ENCODE measurements at regions not wholly inside any gene's neighbourhood (a gene's known extent, or its start where the extent isn't known, plus 50 kb on each side); places are given as distances from the start of the nearest gene placed in this dataset.

- no peak for DNase-seq
Measured at GRCh38 chr5:82835488-82835887, 241.7 kb downstream of the TMEM167A start.

GRCh38 chr5:82834151-82834550 lies 243.0 kb downstream of the TMEM167A start:
- no peak for DNase-seq

DNA sequence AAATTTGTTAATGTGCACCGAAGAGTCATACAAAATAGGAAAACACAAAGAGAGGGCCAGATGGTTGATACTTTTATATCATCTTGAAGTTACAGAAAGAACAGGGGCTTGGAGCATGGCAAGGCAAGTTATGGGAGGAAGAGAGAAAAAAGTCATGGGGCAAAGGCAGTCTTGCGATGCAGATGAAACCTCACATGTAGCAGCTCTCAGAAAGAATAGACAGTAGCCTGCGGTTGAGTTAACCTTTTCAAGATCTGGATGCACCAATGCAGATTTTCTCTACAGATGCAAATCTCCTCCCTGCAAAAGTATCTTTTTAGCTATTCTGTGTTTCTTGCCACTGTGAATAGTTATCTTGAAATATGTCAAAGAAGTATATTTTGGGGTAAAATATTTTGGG lies 243.9 kb downstream of the TMEM167A start:
- no peak for DNase-seq

DNA sequence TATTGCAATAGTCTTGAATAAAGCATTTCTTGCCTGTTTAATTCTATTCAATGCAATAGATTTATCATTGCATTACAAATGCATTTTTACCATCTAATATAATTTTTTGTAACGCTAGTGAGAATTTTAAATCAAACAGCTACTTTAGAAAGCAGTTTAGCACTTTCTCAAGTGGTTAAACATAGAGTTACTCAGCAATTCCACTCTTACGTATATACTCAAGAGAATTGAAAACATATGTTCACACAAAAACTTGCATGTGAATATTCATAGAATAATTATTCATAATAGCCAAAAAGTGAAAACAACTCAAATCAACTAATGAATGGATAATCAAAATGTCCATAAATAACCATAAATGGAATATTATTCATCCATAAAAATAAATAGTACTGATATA lies 244.7 kb downstream of the TMEM167A start:
- no peak for DNase-seq

GRCh38 chr5:82828211-82828610 lies 249.0 kb downstream of the TMEM167A start:
- no peak for DNase-seq

- DNase-seq, result no peak
Measured at GRCh38 chr5:82827651-82828050, 249.5 kb downstream of the TMEM167A start.

DNA sequence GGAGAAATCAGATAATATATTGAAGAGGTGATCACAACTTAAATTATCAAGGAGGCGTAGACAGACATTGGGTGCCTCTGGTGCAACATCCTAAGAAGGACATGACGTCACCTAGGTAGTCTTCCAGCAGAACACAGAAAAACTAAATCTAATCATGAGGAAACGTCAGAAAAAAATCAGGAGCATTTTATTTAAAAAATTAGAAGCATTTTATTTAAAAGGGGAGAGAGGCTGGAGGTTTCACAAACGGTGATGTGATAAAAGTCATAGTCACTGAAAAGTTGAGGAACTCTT lies 254.6 kb downstream of the TMEM167A start:
- no peak for DNase-seq

- DNase-seq, result no peak
Measured at GRCh38 chr5:82821846-82822633, 255.2 kb downstream of the TMEM167A start.

DNA sequence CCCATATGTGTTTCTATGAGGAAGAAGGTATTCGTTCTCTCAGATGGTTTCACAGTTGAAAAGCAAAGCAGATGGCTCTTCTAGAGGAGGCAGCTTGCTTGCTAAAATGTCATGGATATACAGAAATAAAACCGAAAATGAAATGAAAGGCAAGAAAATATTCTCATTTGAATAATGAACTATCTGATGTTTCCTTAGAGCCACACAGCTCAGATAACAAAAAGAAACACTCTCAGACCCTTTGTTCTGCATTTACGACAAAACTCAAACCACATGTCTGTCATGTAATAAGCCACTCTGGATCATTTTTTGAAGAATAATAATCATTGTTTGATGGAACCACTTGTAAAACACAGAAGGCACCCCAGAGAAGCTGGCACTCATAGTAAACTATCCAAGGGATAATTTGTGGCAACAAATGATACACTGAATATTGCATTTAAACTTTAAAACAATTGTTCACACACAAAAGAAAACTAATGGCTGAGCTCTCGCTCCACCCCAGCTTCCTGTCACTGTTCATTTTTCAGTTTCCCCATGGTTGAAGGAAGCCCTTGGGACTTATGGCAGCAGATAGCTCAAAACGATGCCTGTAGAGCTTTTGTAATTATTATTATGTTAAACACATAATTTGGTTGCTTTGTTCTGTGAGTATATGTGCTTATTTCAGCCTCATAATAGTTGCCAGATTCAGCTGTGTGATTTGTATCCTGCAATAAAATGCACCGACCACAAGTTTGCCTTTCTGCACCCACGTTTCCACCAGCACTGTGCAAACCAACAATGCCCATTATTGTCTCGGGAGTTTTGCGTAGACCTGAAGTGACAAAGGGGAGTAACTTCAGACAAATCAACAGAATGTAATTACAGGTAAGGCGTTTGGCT lies 256.0 kb downstream of the TMEM167A start:
- no peak for DNase-seq

GRCh38 chr5:82820188-82820587 lies 257.0 kb downstream of the TMEM167A start:
- DNase-seq, result no peak

DNA sequence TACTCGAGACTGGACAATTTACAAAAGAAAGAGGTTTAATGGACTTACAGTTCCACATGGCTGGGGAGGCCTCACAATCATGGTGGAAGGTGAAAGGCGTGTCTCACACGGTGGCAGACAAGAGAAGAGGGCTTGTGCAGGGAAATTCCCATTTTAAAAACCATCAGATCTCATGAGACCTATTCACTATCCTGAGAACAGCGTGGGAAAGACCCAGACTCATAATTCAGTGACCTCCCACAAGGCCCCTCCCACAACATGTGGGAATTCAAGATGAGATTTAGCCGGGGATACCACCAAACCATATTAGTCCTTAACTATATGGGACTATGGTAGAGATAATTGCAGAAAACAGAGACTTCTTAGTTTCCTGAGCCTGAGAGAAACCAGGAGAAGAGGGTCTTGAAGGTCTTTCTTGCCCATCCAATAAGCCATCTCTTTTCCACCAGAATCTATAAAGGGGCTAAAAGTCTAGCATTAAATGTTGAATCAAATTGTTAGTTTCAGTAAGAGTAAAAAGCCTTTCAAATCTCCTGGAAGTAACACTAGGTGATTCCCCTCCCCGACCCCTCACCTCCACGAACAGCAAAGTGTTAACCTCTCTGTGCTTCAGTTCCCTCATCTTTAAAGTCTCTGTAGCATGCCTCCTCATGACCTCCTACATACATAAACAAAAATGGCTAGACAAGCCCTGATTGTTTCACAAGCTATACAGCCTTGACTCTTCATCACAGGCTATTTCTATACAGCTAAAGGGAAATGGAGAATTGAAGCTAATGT lies 259.1 kb downstream of the TMEM167A start:
- DNase-seq, result no peak

DNA sequence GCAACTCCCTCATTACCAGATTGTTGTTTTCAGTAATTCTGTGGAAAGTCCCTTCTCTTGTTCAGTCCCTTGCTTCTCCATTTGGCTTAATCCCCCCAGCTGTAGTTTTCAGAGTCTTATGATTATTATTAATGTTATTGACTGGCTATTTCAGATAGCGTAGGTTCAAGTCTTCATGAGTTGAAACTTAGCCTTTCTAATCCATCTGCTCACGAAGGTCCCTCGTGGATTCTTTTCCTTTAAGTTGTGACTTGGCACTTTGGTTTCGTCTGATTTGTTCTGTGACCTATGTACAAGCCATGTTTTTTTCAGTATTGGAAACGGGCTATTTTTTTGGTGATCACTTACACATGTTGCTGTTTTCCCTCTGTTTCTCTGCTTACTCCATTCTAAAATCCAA lies 260.3 kb downstream of the TMEM167A start:
- no peak for DNase-seq

- no peak for DNase-seq
Measured at GRCh38 chr5:82815871-82816270, 261.3 kb downstream of the TMEM167A start.

GRCh38 chr5:82813861-82814260 lies 263.3 kb downstream of the TMEM167A start:
- DNase-seq, result no peak

- DNase-seq, result no peak
Measured at GRCh38 chr5:82812575-82812974, 264.6 kb downstream of the TMEM167A start.

DNA sequence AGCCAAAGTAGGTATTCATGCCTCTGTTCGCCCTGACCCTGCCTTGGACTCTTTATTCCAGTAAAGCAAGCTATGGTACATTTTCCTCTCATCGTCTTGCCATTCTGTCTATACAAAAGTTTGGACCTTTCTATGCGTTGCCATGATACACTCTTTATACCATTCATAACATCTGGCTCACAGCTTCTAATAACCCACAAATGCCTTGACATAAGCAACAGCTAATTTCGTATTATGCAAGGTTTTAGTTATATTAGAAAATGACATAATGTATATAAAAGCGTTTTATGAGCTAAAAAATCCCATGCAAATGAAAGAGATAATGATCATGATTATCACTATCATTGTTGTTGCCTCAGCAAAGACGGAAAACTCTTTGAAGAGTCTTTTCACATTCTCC lies 265.7 kb downstream of the TMEM167A start:
- DNase-seq, result no peak

DNA sequence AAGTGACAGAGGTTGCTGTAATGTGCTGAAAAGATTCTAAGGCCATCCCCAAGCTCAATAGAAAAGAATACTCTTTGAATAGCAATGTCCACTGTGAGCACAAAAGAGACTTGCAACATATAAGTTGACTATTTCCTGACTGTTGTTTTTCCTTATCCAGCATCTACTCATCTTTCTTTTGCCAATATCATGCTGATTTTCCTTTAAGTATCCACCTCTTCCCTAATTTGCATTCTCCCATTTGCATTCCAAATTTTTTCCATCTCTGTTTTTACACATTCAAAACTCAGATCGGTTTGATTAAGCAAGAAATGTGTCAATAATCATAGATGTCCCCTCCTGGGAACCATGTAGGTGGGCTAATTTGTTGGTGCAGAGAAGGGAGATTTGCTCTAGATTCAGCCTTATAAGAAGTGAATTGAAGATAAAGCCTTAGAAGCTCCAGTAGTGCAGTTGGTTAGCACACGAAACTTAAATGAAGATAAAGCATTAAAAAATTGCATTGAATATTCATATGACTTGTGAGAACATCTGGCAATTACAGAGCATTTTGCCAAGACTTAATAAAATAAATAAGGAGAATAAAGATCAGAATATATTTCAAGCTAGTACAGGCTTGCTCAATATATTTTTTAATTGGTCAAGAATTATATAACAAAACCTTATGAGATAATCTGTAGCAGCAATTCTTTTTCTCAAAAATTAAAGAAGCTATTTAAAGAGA lies 267.6 kb downstream of the TMEM167A start:
- no peak for DNase-seq

DNA sequence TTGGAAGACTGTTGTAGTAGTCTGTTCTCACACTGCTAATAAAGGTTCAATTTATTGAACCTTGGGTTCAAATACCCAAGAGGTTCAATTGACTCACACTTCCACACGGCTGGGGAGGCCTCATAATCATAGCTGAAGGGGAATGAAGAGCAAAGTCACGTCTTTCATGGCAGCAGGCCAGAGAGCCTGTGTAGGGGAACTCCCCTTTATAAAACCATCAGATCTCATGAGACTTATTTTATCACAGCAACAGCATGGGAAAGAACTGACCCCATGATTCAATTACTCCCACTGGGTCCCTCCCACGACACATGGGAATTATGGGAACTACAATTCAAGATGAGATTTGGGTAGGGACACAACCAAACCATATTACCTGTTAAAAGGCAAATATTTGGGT lies 268.2 kb downstream of the TMEM167A start:
- DNase-seq, result no peak

GRCh38 chr5:82807021-82807420 lies 270.2 kb downstream of the TMEM167A start:
- no peak for DNase-seq

- no peak for DNase-seq
Measured at GRCh38 chr5:82806513-82806912, 270.7 kb downstream of the TMEM167A start.

- no peak for DNase-seq
Measured at GRCh38 chr5:82804155-82804690, 273.0 kb downstream of the TMEM167A start.

DNA sequence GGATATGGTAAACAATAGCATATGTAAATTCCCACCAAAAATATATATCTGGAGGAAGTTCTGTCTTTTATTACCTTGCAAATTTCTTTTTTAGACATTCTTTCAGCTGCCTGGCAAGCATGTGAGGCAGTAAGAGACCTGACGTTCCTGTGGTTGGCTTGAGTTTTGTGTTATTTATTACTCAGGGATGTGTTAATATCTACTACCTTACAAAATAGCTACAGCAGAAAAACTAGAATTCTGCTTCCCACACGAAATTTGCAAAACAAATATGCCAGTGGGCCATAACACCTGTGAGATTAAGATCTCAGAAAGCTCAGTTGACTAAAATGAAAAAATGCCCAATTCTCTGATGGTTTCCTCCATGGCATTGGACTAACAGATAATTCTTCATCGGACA lies 274.2 kb downstream of the TMEM167A start:
- no peak for DNase-seq

GRCh38 chr5:82800826-82801225 lies 276.4 kb downstream of the TMEM167A start:
- no peak for DNase-seq

Data from kidney glomerular epithelial cell (primary cell).